ENCODE measurements at regions not wholly inside any gene's neighbourhood (a gene's known extent, or its start where the extent isn't known, plus 50 kb on each side); places are given as distances from the start of the nearest gene placed in this dataset.

DNA sequence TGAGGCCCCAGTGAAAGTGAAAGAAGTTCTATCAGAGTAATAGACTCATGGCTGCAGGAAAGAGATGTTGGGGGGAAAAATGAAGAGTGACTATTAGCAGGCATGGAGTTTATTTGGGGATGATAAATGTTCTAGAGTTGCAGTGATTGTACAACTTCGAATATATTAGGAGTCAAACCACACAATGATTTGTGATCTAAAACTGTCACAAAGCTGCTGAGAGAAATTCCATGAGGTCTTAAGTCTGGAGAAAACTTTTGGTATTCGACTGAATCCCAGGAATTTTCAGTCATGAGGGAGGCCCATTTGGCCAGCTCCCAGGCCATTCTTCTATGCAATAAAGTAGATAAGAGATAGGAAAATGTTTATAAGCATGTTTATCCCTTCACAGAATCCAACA, 55.9 kb upstream of the UNC5B start:
- no peak for TF ChIP-seq POLR2A (IDR thresholded peaks at IDR 0.05)
- TF ChIP-seq, protein P1, sequence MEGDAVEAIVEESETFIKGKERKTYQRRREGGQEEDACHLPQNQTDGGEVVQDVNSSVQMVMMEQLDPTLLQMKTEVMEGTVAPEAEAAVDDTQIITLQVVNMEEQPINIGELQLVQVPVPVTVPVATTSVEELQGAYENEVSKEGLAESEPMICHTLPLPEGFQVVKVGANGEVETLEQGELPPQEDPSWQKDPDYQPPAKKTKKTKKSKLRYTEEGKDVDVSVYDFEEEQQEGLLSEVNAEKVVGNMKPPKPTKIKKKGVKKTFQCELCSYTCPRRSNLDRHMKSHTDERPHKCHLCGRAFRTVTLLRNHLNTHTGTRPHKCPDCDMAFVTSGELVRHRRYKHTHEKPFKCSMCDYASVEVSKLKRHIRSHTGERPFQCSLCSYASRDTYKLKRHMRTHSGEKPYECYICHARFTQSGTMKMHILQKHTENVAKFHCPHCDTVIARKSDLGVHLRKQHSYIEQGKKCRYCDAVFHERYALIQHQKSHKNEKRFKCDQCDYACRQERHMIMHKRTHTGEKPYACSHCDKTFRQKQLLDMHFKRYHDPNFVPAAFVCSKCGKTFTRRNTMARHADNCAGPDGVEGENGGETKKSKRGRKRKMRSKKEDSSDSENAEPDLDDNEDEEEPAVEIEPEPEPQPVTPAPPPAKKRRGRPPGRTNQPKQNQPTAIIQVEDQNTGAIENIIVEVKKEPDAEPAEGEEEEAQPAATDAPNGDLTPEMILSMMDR (IDR thresholded peaks at IDR 0.05), result no peak
